Endothelial cell of hepatic sinusoid (primary cell): ENCODE measurements at regions not wholly inside any gene's neighbourhood (a gene's known extent, or its start where the extent isn't known, plus 50 kb on each side); places are given as distances from the start of the nearest gene placed in this dataset.

Source experiments
- in situ Hi-C: cut with HindIII; loops from 2 replicates; pipeline ENCODE4 v1.10.0; 2017; ENCODE audit warnings: low sequenced_read_pairs

DNA sequence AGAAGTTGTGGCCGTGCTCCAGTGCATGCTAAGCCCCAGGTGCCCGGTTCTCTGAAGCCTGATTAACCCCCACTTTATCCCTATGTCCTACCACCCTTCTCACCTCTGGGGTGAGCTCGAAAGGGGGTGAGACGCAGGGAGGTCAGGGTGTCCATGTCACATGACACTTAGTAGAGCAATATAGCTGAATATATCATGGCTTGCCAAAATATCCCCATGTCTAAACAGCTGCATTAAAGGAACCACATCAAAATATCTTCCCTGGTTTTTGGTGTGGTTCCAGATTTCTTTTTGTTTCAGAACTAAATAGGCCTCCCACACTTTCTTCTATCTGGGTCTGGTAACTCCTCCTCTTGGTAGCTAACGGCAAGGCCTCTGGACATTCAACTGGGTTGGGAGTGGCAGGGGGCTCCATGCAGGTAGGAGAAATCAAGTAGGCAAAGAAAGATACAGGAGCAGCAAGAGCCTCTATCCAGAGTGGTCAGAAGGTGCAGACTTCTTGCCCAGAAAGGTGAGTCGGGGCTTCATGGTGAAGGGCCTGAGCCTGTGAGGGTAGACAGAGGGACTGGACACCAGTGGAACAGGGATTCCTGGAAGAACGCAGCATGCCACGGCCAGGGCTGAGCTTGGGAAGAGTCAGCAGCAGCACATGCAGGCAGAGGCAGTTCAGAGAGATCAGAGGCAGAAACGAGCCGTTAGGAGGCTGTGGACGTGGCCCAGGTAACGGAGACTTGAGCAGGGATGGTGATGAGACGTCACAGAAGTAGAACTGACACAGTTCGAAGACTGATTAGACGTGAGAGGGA is 202.8 kb upstream of the DIO3 start:
- in situ Hi-C loops = no loop called here

DNA sequence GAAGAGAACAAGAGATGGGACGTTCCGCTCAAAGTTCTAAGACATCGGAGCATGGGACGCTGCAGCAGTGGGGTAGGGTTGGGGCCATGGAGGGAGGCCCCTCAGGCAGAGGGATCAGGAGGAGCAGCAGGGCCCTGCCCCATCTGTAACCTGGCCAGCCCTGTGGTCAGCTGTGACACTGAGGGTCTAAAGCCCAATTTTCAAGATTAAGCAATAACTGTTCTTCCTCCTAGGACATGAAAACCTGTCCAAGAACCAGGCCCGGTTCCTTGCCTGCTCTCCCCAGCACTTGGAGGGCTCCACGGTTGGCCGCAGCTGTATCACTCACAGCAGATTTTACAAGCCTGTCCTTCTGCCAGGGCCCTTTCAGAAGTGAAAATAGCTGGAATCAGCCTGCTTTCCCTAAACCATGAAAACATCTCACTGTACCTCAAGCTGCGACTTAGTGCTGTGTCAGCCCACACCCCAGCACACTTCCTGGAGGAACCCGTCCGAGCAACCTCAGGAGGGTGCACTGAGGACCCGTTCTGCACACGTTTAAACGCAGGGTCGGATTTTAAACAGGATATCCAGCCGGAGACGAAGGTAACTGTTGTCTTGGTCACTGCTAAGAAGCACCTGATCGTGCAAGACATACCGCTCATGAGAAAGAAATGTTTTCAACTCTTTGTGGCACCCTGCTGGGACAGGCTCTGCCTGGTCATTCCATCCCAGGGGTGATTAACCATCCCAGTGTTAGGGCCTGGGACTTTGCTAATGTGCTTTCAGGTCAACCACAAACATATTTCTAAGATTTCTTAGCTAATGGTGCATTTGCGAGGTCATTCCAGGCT is 201.9 kb upstream of the DIO3 start:
- in situ Hi-C loops = no loop called here

DNA sequence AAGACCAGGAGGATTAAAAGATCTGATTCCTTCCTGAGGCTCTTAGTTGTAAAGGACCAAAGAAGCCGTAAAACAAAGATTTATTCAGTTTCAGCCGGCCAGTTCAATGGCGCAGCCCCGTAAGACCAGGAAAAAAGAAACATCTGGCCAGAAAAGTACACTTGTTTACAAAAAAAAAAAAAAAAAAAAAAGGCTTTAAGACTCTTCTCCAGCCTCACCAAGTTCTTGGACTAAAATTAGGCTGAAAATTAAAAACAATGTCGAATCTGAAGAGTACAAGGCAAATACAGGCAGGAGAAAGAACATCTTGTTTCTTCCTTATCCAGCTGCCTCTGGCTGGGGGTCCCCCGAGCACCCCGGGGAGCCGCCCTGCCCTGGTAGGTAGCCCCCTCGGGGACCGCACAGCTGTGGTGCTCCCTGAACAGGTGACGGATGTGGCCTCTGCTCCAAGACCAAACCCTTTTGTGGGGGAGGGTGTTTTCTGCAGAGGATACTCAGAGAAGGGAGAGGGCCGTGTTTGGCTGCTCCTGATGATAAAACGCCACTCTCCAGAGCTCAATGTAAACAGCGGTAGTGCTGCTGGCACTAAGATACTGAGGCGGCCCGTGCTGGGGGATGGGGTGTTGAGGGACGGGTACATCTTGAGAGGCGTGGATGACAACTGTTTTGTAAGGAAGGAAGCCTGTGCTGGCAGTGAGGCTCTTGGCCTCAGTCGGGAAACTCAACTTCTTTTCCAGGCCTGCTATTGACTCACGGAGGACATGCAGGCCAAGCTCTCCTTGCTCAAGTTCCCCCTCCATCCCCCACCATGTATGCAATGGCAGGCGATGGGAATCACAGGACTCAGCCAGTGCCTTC is 201.0 kb upstream of the DIO3 start:
- in situ Hi-C loops = no loop called here

DNA sequence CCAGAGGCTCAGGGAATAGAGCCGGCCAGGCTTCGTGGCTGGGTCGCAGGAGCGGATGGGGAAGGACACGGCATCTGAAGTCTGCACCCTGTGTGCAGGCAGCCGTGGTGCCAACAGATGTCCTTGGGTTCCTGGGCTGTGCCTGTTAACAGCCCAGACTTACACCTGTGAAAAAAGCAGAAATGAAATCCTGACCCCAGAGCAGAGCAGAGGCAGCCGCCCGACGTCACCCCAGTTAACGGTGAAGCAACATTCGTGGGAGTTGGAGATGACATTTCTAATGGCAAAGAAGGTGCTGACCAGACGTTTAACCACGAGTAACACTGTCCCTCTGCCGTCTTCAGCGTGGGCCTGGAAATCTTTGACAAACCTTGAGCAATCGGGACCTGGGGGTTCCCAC is 200.3 kb upstream of the DIO3 start:
- in situ Hi-C loops = no loop called here

DNA sequence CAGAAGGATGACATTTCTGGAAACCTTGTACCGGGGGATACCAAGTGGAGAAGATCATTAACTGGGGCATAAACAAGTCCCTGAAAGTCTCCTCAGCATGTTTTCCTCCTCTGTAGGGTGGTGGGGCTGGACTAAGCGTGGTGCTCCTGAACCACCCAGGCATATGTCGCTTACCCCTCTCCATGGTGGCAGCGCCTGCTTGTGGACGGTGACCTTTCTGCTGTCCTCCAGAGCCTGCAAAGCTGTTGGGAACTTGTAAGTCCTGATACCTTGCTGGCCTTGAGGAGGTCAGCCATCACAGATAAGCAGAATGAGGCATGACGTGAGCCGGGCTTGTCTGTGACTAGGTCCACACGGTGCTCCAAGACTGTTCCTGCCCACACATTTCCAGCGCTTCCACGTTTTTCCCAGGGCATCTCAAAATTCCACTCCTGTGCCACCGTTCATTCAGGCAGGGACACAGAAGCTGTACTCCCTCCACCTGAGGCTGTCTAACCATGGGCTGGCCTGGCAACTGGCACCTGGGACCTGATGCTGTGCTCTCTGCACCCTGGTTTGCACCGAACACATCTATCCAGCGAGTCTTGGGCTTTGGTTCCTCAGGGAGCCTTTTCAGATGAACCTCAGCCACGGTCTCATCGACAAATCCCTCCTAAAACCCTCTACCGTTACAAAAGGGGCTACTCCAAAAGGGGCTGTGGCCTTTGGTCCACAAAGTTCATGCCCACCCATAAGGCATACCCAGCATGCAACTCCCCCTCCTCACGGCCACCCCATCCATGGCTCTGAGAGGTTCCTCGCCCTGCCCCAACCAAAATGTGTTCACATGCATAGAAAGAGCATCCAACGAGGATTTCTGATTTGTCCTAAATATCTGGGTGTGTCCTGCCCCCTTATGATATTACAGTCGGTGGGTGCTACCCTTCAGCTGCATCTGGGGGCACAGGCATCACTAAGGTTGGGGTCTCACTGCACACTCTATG is 199.6 kb upstream of the DIO3 start:
- in situ Hi-C loops = no loop called here

DNA sequence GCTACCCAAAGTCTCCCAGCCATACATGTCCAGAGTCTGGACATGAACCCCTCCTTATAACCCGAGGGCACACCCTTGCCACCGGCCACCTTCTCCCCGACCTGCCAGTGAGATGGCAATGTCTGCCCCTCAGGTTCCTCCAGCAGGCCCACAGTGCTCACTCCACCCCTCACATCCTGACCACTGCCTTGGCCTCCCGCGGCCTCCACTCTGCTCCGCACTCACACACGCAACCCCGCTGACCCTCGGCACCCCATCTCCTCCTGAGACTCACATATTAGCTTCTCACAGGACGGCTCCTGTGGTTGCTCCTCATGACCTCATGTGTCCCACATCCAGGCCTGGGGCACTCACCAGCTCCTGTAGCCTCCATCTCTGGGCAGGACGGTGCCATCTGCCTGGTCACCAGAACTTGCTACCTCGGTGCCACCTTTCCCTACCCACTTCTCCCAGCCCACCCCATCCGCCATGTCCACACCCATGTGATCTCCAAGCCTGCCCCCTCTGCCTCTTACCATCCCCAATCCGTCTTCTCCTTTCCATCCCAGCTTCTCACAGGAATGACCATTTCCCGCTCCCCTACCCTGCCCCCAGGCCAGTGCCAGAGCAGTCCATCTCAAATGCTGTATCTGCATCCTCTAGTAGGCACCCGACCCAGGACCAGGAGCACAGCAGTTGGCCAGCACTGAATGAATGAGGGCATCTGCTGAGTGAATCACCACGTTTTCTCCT is 198.6 kb upstream of the DIO3 start:
- in situ Hi-C loops = no loop called here

DNA sequence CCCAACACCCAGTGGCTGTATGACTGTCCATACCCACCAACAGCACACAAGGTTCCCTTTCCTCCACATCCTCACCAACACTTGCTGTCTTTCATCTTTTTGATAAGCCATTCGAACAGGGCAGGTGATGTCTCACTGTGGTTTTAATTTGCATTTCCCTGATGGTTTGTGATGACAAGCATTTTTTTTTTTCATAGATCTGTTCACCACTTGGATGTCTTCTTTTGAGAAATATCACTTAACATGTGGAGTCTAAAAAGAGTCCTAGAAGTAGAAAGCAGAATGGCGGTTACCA is 198.1 kb upstream of the DIO3 start:
- in situ Hi-C loops = no loop called here

DNA sequence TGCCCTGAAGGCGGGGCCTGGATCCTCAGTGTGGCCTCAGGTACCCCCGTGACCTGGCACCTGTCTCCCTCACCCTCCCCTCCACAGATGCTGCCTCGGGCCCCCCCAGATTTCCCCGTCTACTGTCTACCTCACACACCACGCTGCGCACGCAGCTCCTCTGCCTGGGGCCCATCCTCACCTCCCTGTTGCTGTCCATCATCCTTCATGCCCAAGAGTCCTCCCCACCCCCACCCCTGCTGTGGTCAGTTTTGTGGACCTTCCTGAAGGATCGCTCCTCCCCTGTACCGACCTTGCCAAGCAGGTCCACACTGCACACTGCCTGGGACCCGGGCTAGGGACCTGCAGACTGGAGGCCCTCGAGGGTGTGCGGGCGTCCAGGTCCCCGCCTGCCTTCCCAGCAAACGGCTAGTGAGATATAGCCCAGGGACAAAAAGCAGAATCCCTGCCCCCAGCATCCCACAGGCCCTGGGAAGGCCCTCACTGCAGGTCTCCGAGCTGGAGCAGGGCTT is 197.4 kb upstream of the DIO3 start:
- in situ Hi-C loops = no loop called here

DNA sequence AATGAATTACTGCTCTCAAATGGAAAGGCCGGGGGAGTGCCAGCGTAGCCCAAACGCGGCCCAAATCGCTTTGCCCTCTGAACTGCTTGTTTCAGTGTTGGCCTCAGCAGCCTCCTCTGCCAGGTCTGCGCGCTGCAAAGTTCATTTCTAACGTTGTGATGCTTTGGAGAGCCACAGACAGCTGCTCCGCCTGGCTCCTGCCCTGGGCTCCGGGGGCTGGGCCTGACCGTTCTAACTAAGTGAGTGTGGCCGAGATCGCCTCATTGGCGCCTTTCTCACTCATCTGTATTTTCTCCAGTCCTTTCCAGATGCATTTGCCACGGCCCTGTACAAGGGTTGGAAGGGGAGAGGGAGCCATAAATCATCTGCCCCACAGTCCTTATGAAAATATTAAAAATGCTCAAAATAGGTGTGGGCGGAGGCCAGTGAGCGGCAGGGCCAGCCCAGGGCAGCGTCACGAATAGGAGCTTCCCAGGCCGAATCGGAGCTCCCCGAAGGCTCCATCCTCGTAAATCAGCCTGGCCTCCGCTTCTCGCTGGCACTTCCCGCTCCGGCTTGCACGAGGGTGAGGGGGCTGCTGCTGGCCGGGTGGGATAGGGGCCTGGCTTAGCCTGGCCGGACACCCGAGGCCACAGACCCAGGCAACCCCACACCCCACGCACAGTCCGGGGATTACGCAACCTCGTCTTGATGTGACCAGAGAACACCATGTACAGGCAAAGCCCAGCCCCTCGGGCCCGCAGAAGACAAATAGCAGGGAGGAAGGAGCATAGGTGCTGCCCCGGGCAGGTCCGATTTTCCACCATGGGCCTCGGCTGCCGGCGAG is 196.6 kb upstream of the DIO3 start:
- in situ Hi-C loops = no loop called here

DNA sequence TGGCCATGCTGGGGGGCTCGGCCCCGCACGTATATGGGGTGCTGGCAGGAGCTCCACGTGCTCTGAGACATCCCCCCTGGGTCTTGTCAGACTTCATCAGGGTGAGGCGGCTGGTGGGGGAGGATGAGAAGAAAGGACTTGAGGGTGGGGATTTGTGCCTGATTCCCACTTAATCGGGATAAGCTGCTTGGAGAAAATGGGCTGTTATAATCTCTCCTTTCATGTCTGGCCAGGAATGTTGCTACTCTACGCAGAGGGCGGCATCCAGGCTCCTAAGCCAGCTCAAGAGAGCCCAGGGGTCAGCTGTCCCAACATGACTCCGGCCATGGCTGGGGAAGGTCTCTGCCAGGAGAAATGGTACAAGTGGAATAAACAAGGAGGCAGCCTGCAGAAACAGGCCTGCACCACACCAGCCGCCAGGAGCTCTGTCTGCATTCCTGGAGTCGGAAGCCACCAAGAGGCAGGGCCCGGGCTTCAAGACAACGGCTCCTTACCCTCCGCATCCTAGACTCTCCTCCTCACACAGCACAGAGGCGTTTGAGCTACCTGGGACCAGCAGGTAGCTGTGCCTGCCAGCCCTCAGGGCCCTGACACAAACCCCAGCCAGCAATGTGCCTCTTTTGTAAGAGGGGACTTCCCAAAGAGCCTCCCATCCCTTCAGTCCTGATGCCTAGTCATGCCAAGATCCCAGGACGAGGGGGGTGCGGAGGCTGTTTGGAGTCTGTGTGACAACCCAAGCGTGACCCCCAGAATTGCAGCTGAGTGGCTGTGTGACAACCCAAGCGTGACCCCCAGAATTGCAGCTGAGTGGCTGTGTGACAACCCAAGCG is 195.8 kb upstream of the DIO3 start:
- in situ Hi-C loops = no loop called here

DNA sequence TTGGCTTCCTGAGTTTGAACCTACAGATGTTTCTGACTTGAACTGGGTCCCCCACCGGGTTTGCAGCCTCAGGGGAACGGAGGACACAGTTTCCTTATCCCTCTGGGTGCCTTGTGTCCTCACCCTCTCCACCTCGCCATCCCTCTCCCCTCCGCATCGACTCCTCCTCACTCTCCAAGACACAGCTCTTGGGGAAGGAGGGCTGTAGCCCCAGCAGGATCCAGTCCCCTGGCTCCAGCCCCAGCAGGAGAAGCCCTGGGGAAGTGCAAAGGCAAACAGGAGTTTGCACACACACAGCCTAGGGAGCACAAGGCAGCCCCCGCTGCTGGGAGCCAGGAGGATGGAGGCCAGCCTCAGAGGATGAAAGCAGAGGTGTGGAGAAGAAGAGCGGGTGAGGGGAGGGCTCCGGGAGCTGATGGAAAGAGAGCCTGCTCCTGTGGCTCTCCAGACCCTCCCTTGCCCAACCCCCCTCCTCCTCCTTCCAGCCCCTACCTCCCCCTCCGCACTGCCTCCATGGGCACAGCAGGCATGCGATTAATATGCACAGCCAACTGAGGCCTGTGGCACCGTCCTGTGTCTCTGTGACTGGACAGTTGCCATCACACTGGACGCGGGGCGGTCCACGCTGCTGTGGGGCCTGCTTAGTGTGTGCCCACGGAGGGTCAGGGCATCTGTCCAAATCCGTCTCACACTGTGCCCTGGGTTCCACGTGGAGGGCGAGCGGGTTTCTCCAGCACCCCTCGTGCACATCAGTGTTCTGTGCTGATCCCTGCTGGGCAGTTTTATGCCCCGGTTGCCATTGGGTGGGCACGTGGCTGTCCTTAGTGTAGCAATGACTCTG is 193.7 kb upstream of the DIO3 start:
- in situ Hi-C loops = no loop called here

DNA sequence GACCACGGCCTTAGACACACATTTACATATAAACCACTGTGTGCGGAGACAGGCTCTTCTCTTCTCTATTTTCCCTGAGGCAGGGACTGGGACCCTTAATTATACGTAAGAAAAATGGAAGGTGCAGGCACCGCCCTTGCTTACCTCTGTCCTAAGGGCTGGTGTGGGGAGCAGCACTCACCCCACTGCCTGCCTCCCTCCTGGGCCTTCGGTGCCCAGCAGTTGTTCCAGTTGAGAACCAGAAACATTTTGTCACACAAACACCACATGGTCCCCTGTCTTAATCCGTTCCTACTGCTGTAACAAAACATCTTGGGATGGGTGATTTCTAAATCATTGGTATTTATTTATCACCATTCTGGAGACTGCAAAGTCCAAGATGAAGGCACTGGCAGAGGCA is 192.7 kb upstream of the DIO3 start:
- in situ Hi-C loops = no loop called here

DNA sequence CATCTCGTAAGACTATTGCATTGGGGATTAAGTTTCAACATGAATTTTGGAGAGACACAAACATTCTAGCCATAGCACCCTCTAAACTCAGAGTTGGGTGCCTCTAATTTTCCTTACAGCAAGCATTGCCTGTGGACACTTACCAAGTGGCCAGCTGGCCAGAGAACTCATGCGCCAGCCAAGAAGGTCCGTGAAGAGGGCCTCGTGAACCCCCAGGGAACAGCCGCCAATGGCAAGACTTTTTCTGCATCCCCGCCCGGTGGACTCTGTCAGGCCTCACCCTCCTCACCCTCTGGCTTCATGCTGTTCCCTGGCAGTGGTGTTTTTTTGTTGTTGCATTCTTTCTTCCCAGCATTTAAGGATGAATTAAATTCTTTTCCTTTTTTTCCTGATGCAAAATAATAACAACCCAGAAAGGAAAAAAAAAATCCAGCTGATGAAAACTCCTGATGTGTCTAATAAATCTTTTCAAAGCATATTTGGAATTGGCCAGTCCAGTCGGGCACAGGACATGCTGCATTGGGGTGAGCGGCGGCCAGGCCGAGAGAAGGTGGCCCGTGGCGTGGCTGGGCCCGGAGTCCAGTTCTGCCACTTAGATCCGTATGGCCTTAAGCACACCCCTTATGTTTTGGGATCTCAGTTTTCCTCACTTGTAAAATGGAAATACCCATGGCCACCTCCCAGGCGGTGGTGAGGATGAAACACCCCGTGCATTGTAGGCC is 191.9 kb upstream of the DIO3 start:
- in situ Hi-C loops = no loop called here

DNA sequence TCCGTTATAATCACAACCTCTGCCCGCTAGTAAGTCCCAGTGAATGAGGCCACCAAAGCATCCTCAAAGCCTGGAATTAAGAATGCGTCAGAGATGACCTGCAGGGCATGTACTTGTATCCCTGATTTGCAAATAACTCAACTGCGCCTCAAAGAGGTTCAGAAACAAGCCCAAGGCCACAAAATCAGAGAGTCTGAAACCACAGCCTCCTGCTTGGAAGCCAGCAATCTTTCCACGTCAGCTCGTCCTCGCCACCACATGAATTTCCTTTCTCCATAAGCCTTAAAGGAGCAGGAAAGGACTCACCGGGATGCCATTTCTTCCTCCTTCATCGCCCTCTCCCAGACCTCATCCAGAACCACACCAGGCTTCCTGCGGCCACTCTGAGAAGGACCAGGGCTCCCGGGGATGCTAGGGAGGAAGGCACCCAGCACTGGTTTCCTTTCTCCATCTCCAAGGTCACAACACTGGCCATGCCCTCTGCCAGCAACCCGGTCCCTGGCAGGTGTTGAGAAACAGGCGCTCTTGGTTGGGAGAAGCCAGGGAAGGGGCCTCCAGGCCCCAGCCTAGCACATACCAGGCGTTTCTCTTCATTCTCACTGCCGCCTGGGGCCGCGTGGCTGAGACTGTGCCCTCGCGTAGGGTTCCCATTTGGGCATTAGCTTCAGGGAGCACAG is 191.2 kb upstream of the DIO3 start:
- in situ Hi-C loops = no loop called here
